ENCODE measurements at regions not wholly inside any gene's neighbourhood (a gene's known extent, or its start where the extent isn't known, plus 50 kb on each side); places are given as distances from the start of the nearest gene placed in this dataset.
"Not testable (repeated sequence)": the region's sequence is repeated elsewhere in the genome, so short reads cannot be mapped to it uniquely, and the experiment has no call there.

GRCh38 chr17:71188811-71189492 is 931.9 kb upstream of the SOX9 start:
- DNase-seq (ENCODE audit: low read depth, low spot score), result no peak
- H3K36me3 ChIP-seq (ENCODE audit: control insufficient read depth, insufficient read depth, low read length), result no peaks in the 10 kb centered on the region
- no peaks in the 10 kb centered on the region for H3K27me3 ChIP-seq (ENCODE audit: control insufficient read depth, insufficient read depth, low read length)
- no CpG with 5 or more reads among the region's 2 CpGs for WGBS (ENCODE audit: insufficient coverage, insufficient read length)
- H3K27ac ChIP-seq (ENCODE audit: low read length), result no peak overlapping the region
- no peaks in the 10 kb centered on the region for H3K4me1 ChIP-seq (ENCODE audit: control insufficient read depth, insufficient read depth, low read length)
- no peak overlapping the region for H3K4me3 ChIP-seq (ENCODE audit: low read length)
- no peaks in the 10 kb centered on the region for H3K9me3 ChIP-seq (ENCODE audit: control insufficient read depth, insufficient read depth, low read length)

GRCh38 chr17:71189493-71189831 is 931.4 kb upstream of the SOX9 start:
- no peak for DNase-seq (ENCODE audit: low read depth, low spot score)
- Histone ChIP-seq H3K27ac (ENCODE audit: low read length) (no peak overlapping the region), H3K9me3 (ENCODE audit: control insufficient read depth, insufficient read depth, low read length) (no peaks in the 10 kb centered on the region), H3K4me1 (ENCODE audit: control insufficient read depth, insufficient read depth, low read length) (no peaks in the 10 kb centered on the region), H3K4me3 (ENCODE audit: low read length) (no peak overlapping the region), H3K36me3 (ENCODE audit: control insufficient read depth, insufficient read depth, low read length) (no peaks in the 10 kb centered on the region), H3K27me3 (ENCODE audit: control insufficient read depth, insufficient read depth, low read length) (no peaks in the 10 kb centered on the region)
- WGBS (ENCODE audit: insufficient coverage, insufficient read length), result no CpG with 5 or more reads among the region's 4 CpGs

- no peaks in the 10 kb centered on the region for H3K4me1 ChIP-seq (ENCODE audit: control insufficient read depth, insufficient read depth, low read length)
- DNase-seq (ENCODE audit: low read depth, low spot score), result no peak
- H3K36me3 ChIP-seq (ENCODE audit: control insufficient read depth, insufficient read depth, low read length), result no peaks in the 10 kb centered on the region
- no peaks in the 10 kb centered on the region for H3K9me3 ChIP-seq (ENCODE audit: control insufficient read depth, insufficient read depth, low read length)
- H3K27ac ChIP-seq (ENCODE audit: low read length), result no peak overlapping the region
- no CpG with 5 or more reads among the region's 2 CpGs for WGBS (ENCODE audit: insufficient coverage, insufficient read length)
- H3K4me3 ChIP-seq (ENCODE audit: low read length), result no peak overlapping the region
- no peaks in the 10 kb centered on the region for H3K27me3 ChIP-seq (ENCODE audit: control insufficient read depth, insufficient read depth, low read length)
These were observed 928.7 kb upstream of the SOX9 start for GRCh38 chr17:71192039-71192555.

GRCh38 chr17:71192848-71193247 is 928.0 kb upstream of the SOX9 start:
- H3K36me3 ChIP-seq (ENCODE audit: control insufficient read depth, insufficient read depth, low read length), result no peaks in the 10 kb centered on the region
- no CpG with 5 or more reads among the region's 2 CpGs for WGBS (ENCODE audit: insufficient coverage, insufficient read length)
- H3K9me3 ChIP-seq (ENCODE audit: control insufficient read depth, insufficient read depth, low read length), result no peaks in the 10 kb centered on the region
- H3K27me3 ChIP-seq (ENCODE audit: control insufficient read depth, insufficient read depth, low read length), result no peaks in the 10 kb centered on the region
- no peak overlapping the region for H3K27ac ChIP-seq (ENCODE audit: low read length)
- no peak overlapping the region for H3K4me3 ChIP-seq (ENCODE audit: low read length)
- H3K4me1 ChIP-seq (ENCODE audit: control insufficient read depth, insufficient read depth, low read length), result no peaks in the 10 kb centered on the region
- no peak for DNase-seq (ENCODE audit: low read depth, low spot score)

- WGBS (ENCODE audit: insufficient coverage, insufficient read length), result no CpG with 5 or more reads among the region's 1 CpG
- Histone ChIP-seq H3K36me3 (ENCODE audit: control insufficient read depth, insufficient read depth, low read length) (no peaks in the 10 kb centered on the region), H3K27ac (ENCODE audit: low read length) (no peak overlapping the region), H3K4me1 (ENCODE audit: control insufficient read depth, insufficient read depth, low read length) (no peaks in the 10 kb centered on the region), H3K9me3 (ENCODE audit: control insufficient read depth, insufficient read depth, low read length) (no peaks in the 10 kb centered on the region), H3K4me3 (ENCODE audit: low read length) (no peak overlapping the region), H3K27me3 (ENCODE audit: control insufficient read depth, insufficient read depth, low read length) (no peaks in the 10 kb centered on the region)
- DNase-seq (ENCODE audit: low read depth, low spot score), result no peak
These were observed 920.2 kb upstream of the SOX9 start for GRCh38 chr17:71200597-71200996.

GRCh38 chr17:71201639-71202038 is 919.2 kb upstream of the SOX9 start:
- Histone ChIP-seq H3K4me3 (ENCODE audit: low read length) (no peak overlapping the region), H3K9me3 (ENCODE audit: control insufficient read depth, insufficient read depth, low read length) (no peaks in the 10 kb centered on the region), H3K4me1 (ENCODE audit: control insufficient read depth, insufficient read depth, low read length) (no peaks in the 10 kb centered on the region), H3K27me3 (ENCODE audit: control insufficient read depth, insufficient read depth, low read length) (no peaks in the 10 kb centered on the region), H3K36me3 (ENCODE audit: control insufficient read depth, insufficient read depth, low read length) (no peaks in the 10 kb centered on the region), H3K27ac (ENCODE audit: low read length) (no peak overlapping the region)
- no peak for DNase-seq (ENCODE audit: low read depth, low spot score)
- no CpG with 5 or more reads among the region's 2 CpGs for WGBS (ENCODE audit: insufficient coverage, insufficient read length)

- Histone ChIP-seq H3K4me3 (ENCODE audit: low read length) (no peak overlapping the region), H3K4me1 (ENCODE audit: control insufficient read depth, insufficient read depth, low read length) (no peaks in the 10 kb centered on the region), H3K36me3 (ENCODE audit: control insufficient read depth, insufficient read depth, low read length) (no peaks in the 10 kb centered on the region), H3K27me3 (ENCODE audit: control insufficient read depth, insufficient read depth, low read length) (no peaks in the 10 kb centered on the region), H3K27ac (ENCODE audit: low read length) (no peak overlapping the region), H3K9me3 (ENCODE audit: control insufficient read depth, insufficient read depth, low read length) (no peaks in the 10 kb centered on the region)
- DNase-seq (ENCODE audit: low read depth, low spot score), result no peak
- no CpG with 5 or more reads among the region's 2 CpGs for WGBS (ENCODE audit: insufficient coverage, insufficient read length)
These were observed 918.4 kb upstream of the SOX9 start for GRCh38 chr17:71202449-71202848.

GRCh38 chr17:71203953-71204352 is 916.9 kb upstream of the SOX9 start:
- Histone ChIP-seq H3K36me3 (ENCODE audit: control insufficient read depth, insufficient read depth, low read length) (no peaks in the 10 kb centered on the region), H3K4me3 (ENCODE audit: low read length) (no peak overlapping the region), H3K27ac (ENCODE audit: low read length) (no peak overlapping the region), H3K27me3 (ENCODE audit: control insufficient read depth, insufficient read depth, low read length) (no peaks in the 10 kb centered on the region), H3K9me3 (ENCODE audit: control insufficient read depth, insufficient read depth, low read length) (no peaks in the 10 kb centered on the region), H3K4me1 (ENCODE audit: control insufficient read depth, insufficient read depth, low read length) (no peaks in the 10 kb centered on the region)
- DNase-seq (ENCODE audit: low read depth, low spot score), result no peak
- WGBS (ENCODE audit: insufficient coverage, insufficient read length), result no CpG with 5 or more reads among the region's 1 CpG

GRCh38 chr17:71205951-71206350 is 914.9 kb upstream of the SOX9 start:
- not testable (repeated sequence) for H3K4me3 ChIP-seq (ENCODE audit: low read length); H3K9me3 ChIP-seq (ENCODE audit: control insufficient read depth, insufficient read depth, low read length); H3K4me1 ChIP-seq (ENCODE audit: control insufficient read depth, insufficient read depth, low read length); H3K27ac ChIP-seq (ENCODE audit: low read length); DNase-seq (ENCODE audit: low read depth, low spot score); H3K36me3 ChIP-seq (ENCODE audit: control insufficient read depth, insufficient read depth, low read length); H3K27me3 ChIP-seq (ENCODE audit: control insufficient read depth, insufficient read depth, low read length)
- no CpG with 5 or more reads among the region's 5 CpGs for WGBS (ENCODE audit: insufficient coverage, insufficient read length)

GRCh38 chr17:71208111-71208704 is 912.6 kb upstream of the SOX9 start:
- Histone ChIP-seq H3K27me3 (ENCODE audit: control insufficient read depth, insufficient read depth, low read length) (no peaks in the 10 kb centered on the region), H3K4me1 (ENCODE audit: control insufficient read depth, insufficient read depth, low read length) (no peaks in the 10 kb centered on the region), H3K4me3 (ENCODE audit: low read length) (no peak overlapping the region), H3K27ac (ENCODE audit: low read length) (no peak overlapping the region), H3K36me3 (ENCODE audit: control insufficient read depth, insufficient read depth, low read length) (no peaks in the 10 kb centered on the region), H3K9me3 (ENCODE audit: control insufficient read depth, insufficient read depth, low read length) (no peaks in the 10 kb centered on the region)
- whole genome bisulfite sequencing (ENCODE audit: insufficient coverage, insufficient read length), result no CpG with 5 or more reads among the region's 3 CpGs
- DNase-seq (ENCODE audit: low read depth, low spot score), result no peak

- H3K36me3 ChIP-seq (ENCODE audit: control insufficient read depth, insufficient read depth, low read length), result no peaks in the 10 kb centered on the region
- no peak for DNase-seq (ENCODE audit: low read depth, low spot score)
- H3K9me3 ChIP-seq (ENCODE audit: control insufficient read depth, insufficient read depth, low read length), result no peaks in the 10 kb centered on the region
- H3K4me3 ChIP-seq (ENCODE audit: low read length), result no peak overlapping the region
- H3K27ac ChIP-seq (ENCODE audit: low read length), result no peak overlapping the region
- WGBS (ENCODE audit: insufficient coverage, insufficient read length), result no CpG with 5 or more reads among the region's 1 CpG
- no peaks in the 10 kb centered on the region for H3K4me1 ChIP-seq (ENCODE audit: control insufficient read depth, insufficient read depth, low read length)
- H3K27me3 ChIP-seq (ENCODE audit: control insufficient read depth, insufficient read depth, low read length), result no peaks in the 10 kb centered on the region
These were observed 906.9 kb upstream of the SOX9 start for GRCh38 chr17:71213936-71214335.

All from iPS DF 6.9 (cell line).